Heart left ventricle (tissue), 16 donors: ENCODE measurements at regions not wholly inside any gene's neighbourhood (a gene's known extent, or its start where the extent isn't known, plus 50 kb on each side); places are given as distances from the start of the nearest gene placed in this dataset.

Experiments used
- ATAC-seq, 4 donors: fragments of 200-7000 bp; cut with Tn5 transposase; one replicate each; pipeline ENCODE4 v1.9.1; 2020 to 2022; ENCODE audit warnings: moderate library complexity in 4 of 4, mild to moderate bottlenecking in 3 of 4, moderate number of reproducible peaks in 1 of 4
- DNase-seq, 5 donors: peaks; one replicate each; pipeline ENCODE4 v3.0.0-alpha.2; 2020
- H3K27ac ChIP-seq, 12 donors: fragments of 200-600 bp; sonication (generic) in 4 of 12; one replicate each; pipeline versions ENCODE4 v1.5.0 to v1.8.0; 2016 to 2022; ENCODE audit warnings: mild to moderate bottlenecking in 2 of 12
- H3K27me3 ChIP-seq, 9 donors: fragments of 200-600 bp; sonication (generic) in 2 of 9; one replicate each; pipeline versions ENCODE4 v1.5.1 to v1.8.0; 2016 to 2022; ENCODE audit warnings: mild to moderate bottlenecking in 3 of 9
- H3K36me3 ChIP-seq, 9 donors: fragments of 200-600 bp; sonication (generic) in 2 of 9; one replicate each; pipeline versions ENCODE4 v1.5.0 to v1.8.0; 2018 to 2022; ENCODE audit warnings: mild to moderate bottlenecking in 2 of 9
- H3K4me1 ChIP-seq, 12 donors: fragments of 200-600 bp; sonication (generic) in 4 of 12; one replicate each; pipeline versions ENCODE4 v1.5.0 to v1.8.0; 2016 to 2022; ENCODE audit warnings: mild to moderate bottlenecking in 3 of 12
- H3K4me3 ChIP-seq, 12 donors: fragments of 200-600 bp; sonication (generic) in 4 of 12; one replicate each; pipeline versions ENCODE4 v1.5.0 to v1.8.0; 2017 to 2022; ENCODE audit warnings: mild to moderate bottlenecking in 9 of 12, moderate library complexity in 4 of 12
- H3K9me3 ChIP-seq, 12 donors: fragments of 200-600 bp; sonication (generic) in 4 of 12; one replicate each; pipeline versions ENCODE4 v1.5.0 to v1.8.0; 2016 to 2022; ENCODE audit warnings: mild to moderate bottlenecking in 1 of 12
- CTCF ChIP-seq, 12 donors: fragments of 200-600 bp; sonication (generic) in 4 of 12; IDR thresholded peaks; one replicate each; pipeline versions ENCODE4 v1.5.0 to v1.8.0; 2018 to 2022; ENCODE audit warnings: antibody characterized with exemption in 12 of 12, mild to moderate bottlenecking in 5 of 12
- POLR2A ChIP-seq, 2 donors: fragments of 450-650 bp; IDR thresholded peaks; one replicate each; pipeline ENCODE4 v1.6.1; 2017; ENCODE audit warnings: antibody characterized with exemption in 2 of 2, mild to moderate bottlenecking in 2 of 2, moderate library complexity in 2 of 2
- WGBS, 4 donors: extraction: QIAGEN DNeasy Blood & Tissue Kit in 2 of 4; methylation state at CpG; one replicate each; pipeline versions ENCODE4 v1.1.5 to v1.1.7; 2013 to 2018; 5-methylcytosine and 5-hydroxymethylcytosine counted together
- intact Hi-C, 10 donors: fragments of 100-400 bp; cut with DNase I; formaldehyde crosslinking; loops; one replicate each; pipeline versions ENCODE4 v1.11.1 to v1.14.2; 2022
- donor health status: ischemic (EF 13 %, LVEDD 7.1; RV severe dilation, severe dysfunction).
- donor health status: healthy with polysubstance abuse.
- donor health status: DM: no; HTN: yes; CAD: no.
- donor health status: DM: no; HTN: no; CAD: no.
- donor health status: ischemic (EF 25% LVEDD 6.9; RV normal size, moderate dysfunction).
- donor health status: ischemic (EF 25% LVEDD 5.7; RV mildly dilated, moderate dysfunction).
- donor health status: healthy.
- donor health status: DM: yes; HTN: yes; CAD: no.
- donor health status: ischemic (EF 35%, LVEDD 5.7; RV mildly dilated, moderate dysfunction).
- donor health status: nonischemic (EF 11% LVEDD 7.7; RV severe dilation, severe dysfunction).
- donor health status: DM: yes; HTN: yes; CAD: no.
- donor health status: PGD.
- donor health status: ischemic (EF 29% LVEDD 5.4; RV normal size, mild dysfunction).
- donor health status: nonischemic (EF 23%, LVEDD 6.1; RV moderate dilation, normal function).

DNA sequence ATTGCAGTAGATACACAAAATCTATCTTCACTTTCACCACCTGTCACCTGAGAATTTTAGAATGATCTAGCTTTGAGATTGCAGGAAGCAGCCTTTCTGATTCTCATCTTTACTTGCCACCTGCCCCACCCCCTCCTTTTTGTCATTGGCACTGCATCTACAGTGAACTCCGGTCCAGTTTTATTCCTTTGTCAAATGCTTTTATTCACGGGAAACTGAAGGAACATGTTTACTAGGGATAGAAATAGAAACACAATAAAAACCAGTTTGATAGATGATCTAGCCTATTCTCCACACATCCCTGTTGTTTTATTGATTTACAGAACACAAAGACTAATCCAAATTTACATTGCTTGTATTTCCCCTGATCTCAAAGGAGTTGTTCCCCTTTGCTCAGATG lies 471.7 kb upstream of the STXBP6 start:
- H3K4me3 ChIP-seq, result no peak overlapping the region
- no peak for TF ChIP-seq CTCF (IDR thresholded peaks at IDR 0.05)
- TF ChIP-seq POLR2A (IDR thresholded peaks at IDR 0.05), result no peak
- H3K9me3 ChIP-seq, result no peaks in the 10 kb centered on the region
- no peaks in the 10 kb centered on the region for H3K27me3 ChIP-seq
- 80 to 85% (median 81%) methylated on average over 2 of the region's 2 CpGs for WGBS, 4 donors
- intact Hi-C loops, result no loop called here
- no peak for DNase-seq
- H3K36me3 ChIP-seq, result no peaks in the 10 kb centered on the region
- ATAC-seq, result no peak
- no peak overlapping the region for H3K27ac ChIP-seq
- H3K4me1 ChIP-seq, result no peaks in the 10 kb centered on the region

- Histone ChIP-seq H3K36me3 (no peaks in the 10 kb centered on the region), H3K27me3 (no peaks in the 10 kb centered on the region), H3K4me3 (no peak overlapping the region), H3K9me3 (no peaks in the 10 kb centered on the region), H3K27ac (no peak overlapping the region), H3K4me1 (no peaks in the 10 kb centered on the region)
- WGBS, 4 donors, result 81 to 87% (median 85%) methylated on average over 13 of the region's 13 CpGs
- ATAC-seq (no peak), DNase-seq (no peak)
- TF ChIP-seq CTCF (IDR thresholded peaks at IDR 0.05), result no peak
- no peak for TF ChIP-seq POLR2A (IDR thresholded peaks at IDR 0.05)
- intact Hi-C loops, result no loop called here
These were observed 470.9 kb upstream of the STXBP6 start for GRCh38 chr14:25520821-25521220.

DNA sequence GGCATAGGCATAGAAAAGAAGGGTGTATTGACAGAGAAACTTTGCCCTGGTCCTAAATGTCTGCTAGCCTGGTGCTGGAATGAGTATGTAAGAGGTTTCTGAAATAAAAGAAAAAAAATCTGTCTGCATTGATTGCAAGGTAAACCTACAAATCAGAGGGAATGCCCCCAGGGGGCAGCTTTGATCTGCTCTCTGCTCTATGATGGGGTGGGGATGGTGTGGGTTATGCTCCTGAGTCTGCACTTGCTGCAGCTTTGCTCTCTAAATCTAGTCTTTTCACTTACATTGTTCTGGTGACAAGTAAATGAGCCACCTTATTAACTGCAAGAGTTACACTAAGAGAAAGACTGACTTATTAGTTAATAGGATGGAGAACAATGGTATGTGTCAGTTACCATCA lies 468.4 kb upstream of the STXBP6 start:
- no peaks in the 10 kb centered on the region for H3K36me3 ChIP-seq
- no peak for ATAC-seq
- H3K4me3 ChIP-seq, result no peak overlapping the region
- intact Hi-C loops, result no loop called here
- H3K27me3 ChIP-seq, result no peaks in the 10 kb centered on the region
- no peak for TF ChIP-seq CTCF (IDR thresholded peaks at IDR 0.05)
- no peak for TF ChIP-seq POLR2A (IDR thresholded peaks at IDR 0.05)
- no peaks in the 10 kb centered on the region for H3K4me1 ChIP-seq
- H3K9me3 ChIP-seq, result no peaks in the 10 kb centered on the region
- H3K27ac ChIP-seq, result no peak overlapping the region
- no peak for DNase-seq

- Histone ChIP-seq H3K4me1 (no peaks in the 10 kb centered on the region), H3K27me3 (no peaks in the 10 kb centered on the region), H3K36me3 (no peaks in the 10 kb centered on the region), H3K27ac (no peak overlapping the region), H3K9me3 (peaks cover 0 to 7% (median 0%) of the 10 kb centered on the region in 12 donors), H3K4me3 (no peak overlapping the region)
- ATAC-seq, result no peak
- no peak for DNase-seq
- intact Hi-C loops, result no loop called here
- no peak for TF ChIP-seq POLR2A (IDR thresholded peaks at IDR 0.05)
- no peak for TF ChIP-seq CTCF (IDR thresholded peaks at IDR 0.05)
These were observed 466.9 kb upstream of the STXBP6 start for GRCh38 chr14:25516838-25517237.
